Progenitor cell of endocrine pancreas (in vitro differentiated cells): ENCODE measurements at regions not wholly inside any gene's neighbourhood (a gene's known extent, or its start where the extent isn't known, plus 50 kb on each side); places are given as distances from the start of the nearest gene placed in this dataset.

Source experiments
- DNase-seq: peaks from one replicate; pipeline ENCODE4 v3.0.0; 2021; ENCODE audit warnings: low spot score; ENCODE audit not compliant: unreplicated experiment
- H3K27ac Mint-ChIP-seq: 2 replicates; pipeline ENCODE4 v1.8.0; 2021; ENCODE audit warnings: mild to moderate bottlenecking, moderate library complexity, mixed read lengths
- H3K27me3 Mint-ChIP-seq: 2 replicates; pipeline ENCODE4 v1.8.0; 2021; ENCODE audit warnings: mixed read lengths
- H3K36me3 Mint-ChIP-seq: 2 replicates; pipeline ENCODE4 v1.8.0; 2022; ENCODE audit warnings: mixed read lengths; ENCODE audit not compliant: insufficient read depth
- H3K4me1 Mint-ChIP-seq: 2 replicates; pipeline ENCODE4 v1.8.0; 2021; ENCODE audit warnings: low read depth, mixed read lengths
- H3K4me3 Mint-ChIP-seq: 2 replicates; pipeline ENCODE4 v1.8.0; 2021; ENCODE audit warnings: low read depth, mild to moderate bottlenecking, moderate library complexity, mixed read lengths
- H3K9me3 Mint-ChIP-seq: 2 replicates; pipeline ENCODE4 v1.8.0; 2021; ENCODE audit warnings: low read depth, mixed read lengths
- CTCF ChIP-seq: fragments of 200-600 bp; sonication (generic); IDR thresholded peaks from one replicate; pipeline ENCODE4 v1.5.0; 2021; ENCODE audit warnings: antibody characterized with exemption, mild to moderate bottlenecking; ENCODE audit not compliant: unreplicated experiment

DNA sequence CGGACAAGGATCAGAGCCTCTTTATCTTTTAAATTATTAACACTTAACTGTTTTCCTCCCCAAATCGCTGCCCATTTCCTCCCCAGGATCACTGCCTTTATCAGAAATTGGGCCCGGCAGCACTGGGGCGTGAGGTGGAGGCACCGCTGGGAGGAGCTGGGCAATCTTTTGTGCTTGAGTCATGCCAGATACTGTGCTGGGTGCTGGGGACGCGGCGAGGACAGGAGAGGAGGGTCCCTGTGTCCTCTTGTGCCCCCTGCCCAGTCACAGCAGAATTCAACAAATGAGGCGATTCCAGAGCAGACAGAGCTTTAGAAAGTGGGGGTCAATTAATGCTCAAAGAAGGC lies 347.8 kb downstream of the ZNF536 start:
- Mint-ChIP-seq H3K4me3 (peak overlapping the region; percentile 69), H3K9me3 (no peaks in the 10 kb centered on the region), H3K4me1 (peaks cover 12% of the 10 kb centered on the region), H3K36me3 (no peaks in the 10 kb centered on the region), H3K27ac (no peak overlapping the region), H3K27me3 (peaks cover 17% of the 10 kb centered on the region)
- no peak for TF ChIP-seq CTCF
- no peak for DNase-seq

DNA sequence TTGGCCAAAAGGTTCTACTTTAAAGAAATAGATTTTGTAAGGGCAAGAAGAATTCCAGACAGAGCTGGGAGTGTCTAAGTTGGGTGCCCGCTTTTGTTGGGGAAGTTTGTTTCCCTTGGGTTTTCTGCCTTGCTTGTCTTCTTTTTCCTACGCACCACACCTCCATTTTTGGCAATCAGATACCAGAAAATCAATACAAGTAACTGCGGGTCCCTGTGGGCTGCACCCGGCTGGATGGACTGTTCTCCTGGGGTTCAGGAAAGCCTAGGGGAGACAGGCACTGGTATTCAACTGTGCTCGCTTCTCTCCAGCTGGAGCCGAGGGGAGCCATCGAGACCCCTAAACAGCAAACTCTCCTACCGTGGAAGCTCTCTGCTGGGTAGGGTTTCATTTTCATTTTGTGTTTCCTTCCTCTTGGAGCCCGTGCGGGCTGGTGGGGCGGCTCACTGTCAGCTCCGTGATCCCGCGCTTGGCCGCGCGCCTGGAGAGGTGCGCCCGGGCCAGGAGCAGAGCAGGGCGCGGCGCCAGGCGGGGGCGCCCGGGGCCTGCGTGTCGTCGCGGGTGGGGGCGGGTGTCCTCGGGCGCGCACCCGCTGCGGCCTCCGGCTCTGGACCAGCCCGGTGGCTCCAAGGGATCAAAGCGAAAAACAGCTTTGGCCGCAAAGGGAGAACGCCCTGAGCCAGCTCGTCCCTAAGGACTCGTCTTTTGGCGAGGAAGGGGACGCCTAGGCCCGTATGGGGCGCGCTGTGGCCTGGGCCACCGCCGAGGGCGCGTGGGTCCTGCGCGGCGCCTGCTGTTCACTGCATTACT lies 347.2 kb downstream of the ZNF536 start:
- Mint-ChIP-seq H3K36me3 (no peaks in the 10 kb centered on the region), H3K27ac (no peak overlapping the region), H3K4me3 (peak overlapping the region; percentile 69), H3K4me1 (peaks cover 12% of the 10 kb centered on the region), H3K27me3 (peaks cover 21% of the 10 kb centered on the region), H3K9me3 (no peaks in the 10 kb centered on the region)
- peak; percentile 24 for DNase-seq
- TF ChIP-seq CTCF, result peak; percentile 35

- no peak overlapping the region for H3K27ac Mint-ChIP-seq
- peak overlapping the region; percentile 52 for H3K4me3 Mint-ChIP-seq
- no peaks in the 10 kb centered on the region for H3K36me3 Mint-ChIP-seq
Measured at GRCh38 chr19:30718707-30719106, 346.5 kb downstream of the ZNF536 start.

GRCh38 chr19:30718014-30718413 lies 345.8 kb downstream of the ZNF536 start:
- DNase-seq, result no peak
- peak overlapping the region; percentile 45 for H3K27ac Mint-ChIP-seq
- H3K4me3 Mint-ChIP-seq, result no peak overlapping the region
- H3K4me1 Mint-ChIP-seq, result peaks cover 12% of the 10 kb centered on the region
- TF ChIP-seq CTCF, result no peak
- no peaks in the 10 kb centered on the region for H3K36me3 Mint-ChIP-seq
- H3K9me3 Mint-ChIP-seq, result no peaks in the 10 kb centered on the region
- H3K27me3 Mint-ChIP-seq, result peaks cover 18% of the 10 kb centered on the region

More at GRCh38 chr19:30718707-30719106, 346.5 kb downstream of the ZNF536 start:
- no peaks in the 10 kb centered on the region for H3K9me3 Mint-ChIP-seq
- DNase-seq, result no peak
- peaks cover 12% of the 10 kb centered on the region for H3K4me1 Mint-ChIP-seq
- TF ChIP-seq CTCF, result no peak
- peaks cover 18% of the 10 kb centered on the region for H3K27me3 Mint-ChIP-seq

DNA sequence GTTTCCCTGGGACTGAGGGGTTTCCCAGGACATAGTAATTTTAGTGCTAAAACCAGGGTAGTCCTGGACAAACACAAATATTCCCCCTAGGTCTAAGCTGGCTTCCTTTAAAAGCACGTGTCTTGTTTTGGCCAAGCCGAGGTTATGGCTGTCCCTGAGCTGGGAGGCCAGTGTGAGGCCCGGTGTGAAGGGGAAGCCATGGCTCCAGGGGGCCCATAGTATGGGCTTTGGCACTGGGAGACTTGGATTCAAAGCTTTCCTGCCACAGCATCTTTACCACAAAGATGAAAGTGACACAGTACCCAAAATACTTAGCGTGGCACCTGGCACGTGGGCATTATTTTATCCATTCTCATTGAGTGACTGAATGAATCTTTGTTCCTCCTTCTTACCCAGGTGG lies 345.2 kb downstream of the ZNF536 start:
- DNase-seq, result no peak
- H3K4me3 Mint-ChIP-seq, result no peak overlapping the region
- H3K4me1 Mint-ChIP-seq, result peaks cover 14% of the 10 kb centered on the region
- no peaks in the 10 kb centered on the region for H3K9me3 Mint-ChIP-seq
- H3K27ac Mint-ChIP-seq, result no peak overlapping the region
- TF ChIP-seq CTCF, result no peak
- no peaks in the 10 kb centered on the region for H3K36me3 Mint-ChIP-seq
- peaks cover 18% of the 10 kb centered on the region for H3K27me3 Mint-ChIP-seq
